ENCODE measurements at regions not wholly inside any gene's neighbourhood (a gene's known extent, or its start where the extent isn't known, plus 50 kb on each side); places are given as distances from the start of the nearest gene placed in this dataset.

DNA sequence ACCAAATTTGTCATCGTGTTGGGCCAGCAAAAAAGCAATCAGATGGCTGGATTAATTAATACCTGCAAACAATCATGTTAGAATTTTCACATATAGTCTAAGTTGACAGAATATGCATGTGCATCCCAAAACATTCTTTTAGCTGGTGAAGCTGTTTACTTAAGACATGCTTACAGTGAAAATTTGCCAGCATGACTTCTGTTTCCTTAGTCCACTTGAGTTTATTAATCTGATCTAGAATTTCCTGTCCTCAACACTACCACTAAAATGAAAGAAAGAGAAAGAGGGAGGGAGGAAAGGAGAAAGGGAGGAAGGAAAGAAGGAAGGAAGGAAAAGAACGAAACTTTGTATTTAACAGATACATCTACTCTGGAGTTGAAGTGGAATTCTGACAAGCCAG, 2109.9 kb upstream of the PIK3C3 start:
- POLR2A ChIA-PET, result no interaction called here
- no peak overlapping the region for H3K27ac ChIP-seq (ENCODE audit: low read depth, low read length, poor library complexity, severe bottlenecking)
- no peaks in the 10 kb centered on the region for H3K4me1 ChIP-seq (ENCODE audit: insufficient read depth, low read length, poor library complexity, severe bottlenecking)
- BruUV-seq (replicated peaks), result no TSS peak
- no peaks in the 10 kb centered on the region for H3K36me3 ChIP-seq (ENCODE audit: insufficient read depth, low read length)
- TF ChIP-seq, protein P1, sequence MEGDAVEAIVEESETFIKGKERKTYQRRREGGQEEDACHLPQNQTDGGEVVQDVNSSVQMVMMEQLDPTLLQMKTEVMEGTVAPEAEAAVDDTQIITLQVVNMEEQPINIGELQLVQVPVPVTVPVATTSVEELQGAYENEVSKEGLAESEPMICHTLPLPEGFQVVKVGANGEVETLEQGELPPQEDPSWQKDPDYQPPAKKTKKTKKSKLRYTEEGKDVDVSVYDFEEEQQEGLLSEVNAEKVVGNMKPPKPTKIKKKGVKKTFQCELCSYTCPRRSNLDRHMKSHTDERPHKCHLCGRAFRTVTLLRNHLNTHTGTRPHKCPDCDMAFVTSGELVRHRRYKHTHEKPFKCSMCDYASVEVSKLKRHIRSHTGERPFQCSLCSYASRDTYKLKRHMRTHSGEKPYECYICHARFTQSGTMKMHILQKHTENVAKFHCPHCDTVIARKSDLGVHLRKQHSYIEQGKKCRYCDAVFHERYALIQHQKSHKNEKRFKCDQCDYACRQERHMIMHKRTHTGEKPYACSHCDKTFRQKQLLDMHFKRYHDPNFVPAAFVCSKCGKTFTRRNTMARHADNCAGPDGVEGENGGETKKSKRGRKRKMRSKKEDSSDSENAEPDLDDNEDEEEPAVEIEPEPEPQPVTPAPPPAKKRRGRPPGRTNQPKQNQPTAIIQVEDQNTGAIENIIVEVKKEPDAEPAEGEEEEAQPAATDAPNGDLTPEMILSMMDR (conservative IDR thresholded peaks at IDR 0.05; ENCODE audit: low read length), result no peak
- no peak for TF ChIP-seq EZH2phosphoT487 (IDR thresholded peaks at IDR 0.05; ENCODE audit: borderline replicate concordance, low read depth, low read length)
- CTCF ChIA-PET (ENCODE audit: unreplicated experiment), result no interaction called here
- no peak for DNase-seq (ENCODE audit: low spot score)
- H3K9me2 ChIP-seq (ENCODE audit: insufficient read depth, low read length), result no peaks in the 10 kb centered on the region
- no peaks in the 10 kb centered on the region for H3K9me3 ChIP-seq (ENCODE audit: low read length)
- intact Hi-C loops (cut with micrococcal nuclease; ENCODE audit: unreplicated experiment), result no loop called here
- H4K20me1 ChIP-seq (ENCODE audit: insufficient read depth, low read length), result no peaks in the 10 kb centered on the region
- H3K79me2 ChIP-seq (ENCODE audit: insufficient read depth, low read depth, low read length), result no peaks in the 10 kb centered on the region
- no peak overlapping the region for H3K4me2 ChIP-seq (ENCODE audit: low read length)
- H2AFZ ChIP-seq (ENCODE audit: low read length), result no peak overlapping the region
- H3K4me3 ChIP-seq (ENCODE audit: low read depth, low read length, poor library complexity, severe bottlenecking), result no peak overlapping the region

DNA sequence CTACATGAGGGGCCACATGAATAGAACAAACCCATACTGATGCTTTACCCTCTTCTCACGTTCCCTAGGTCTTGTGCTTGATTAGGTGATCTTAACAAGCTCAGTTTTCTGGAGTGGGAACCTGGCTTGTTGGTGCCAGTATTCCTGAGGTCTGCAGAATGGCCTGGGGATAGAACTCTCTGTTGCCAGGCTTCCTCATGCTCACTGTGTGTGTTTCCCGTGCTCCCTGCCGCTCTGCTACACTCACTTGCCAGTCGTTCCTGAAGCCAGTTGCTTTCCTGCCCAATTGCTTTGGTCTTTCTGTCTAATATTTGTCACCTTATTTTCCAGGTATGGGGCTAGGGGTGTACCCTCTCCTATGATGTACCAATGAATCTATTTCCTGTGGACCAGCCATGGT, 2111.5 kb upstream of the PIK3C3 start:
- no peak for DNase-seq (ENCODE audit: low spot score)
- no peak for TF ChIP-seq EZH2phosphoT487 (IDR thresholded peaks at IDR 0.05; ENCODE audit: borderline replicate concordance, low read depth, low read length)
- TF ChIP-seq, protein P1 (conservative IDR thresholded peaks at IDR 0.05; ENCODE audit: low read length), result no peak
- no peaks in the 10 kb centered on the region for H4K20me1 ChIP-seq (ENCODE audit: insufficient read depth, low read length)
- no peaks in the 10 kb centered on the region for H3K36me3 ChIP-seq (ENCODE audit: insufficient read depth, low read length)
- ChIA-PET CTCF (ENCODE audit: unreplicated experiment) (no interaction called here), POLR2A (no interaction called here)
- BruUV-seq (replicated peaks), result no TSS peak
- H3K4me3 ChIP-seq (ENCODE audit: low read depth, low read length, poor library complexity, severe bottlenecking), result no peak overlapping the region
- intact Hi-C loops (cut with micrococcal nuclease; ENCODE audit: unreplicated experiment), result no loop called here
- H3K27ac ChIP-seq (ENCODE audit: low read depth, low read length, poor library complexity, severe bottlenecking), result no peak overlapping the region
- no peaks in the 10 kb centered on the region for H3K79me2 ChIP-seq (ENCODE audit: insufficient read depth, low read depth, low read length)
- no peak overlapping the region for H3K4me2 ChIP-seq (ENCODE audit: low read length)
- H3K9me3 ChIP-seq (ENCODE audit: low read length), result no peaks in the 10 kb centered on the region
- no peaks in the 10 kb centered on the region for H3K4me1 ChIP-seq (ENCODE audit: insufficient read depth, low read length, poor library complexity, severe bottlenecking)
- no peak overlapping the region for H2AFZ ChIP-seq (ENCODE audit: low read length)
- H3K9me2 ChIP-seq (ENCODE audit: insufficient read depth, low read length), result no peaks in the 10 kb centered on the region

DNA sequence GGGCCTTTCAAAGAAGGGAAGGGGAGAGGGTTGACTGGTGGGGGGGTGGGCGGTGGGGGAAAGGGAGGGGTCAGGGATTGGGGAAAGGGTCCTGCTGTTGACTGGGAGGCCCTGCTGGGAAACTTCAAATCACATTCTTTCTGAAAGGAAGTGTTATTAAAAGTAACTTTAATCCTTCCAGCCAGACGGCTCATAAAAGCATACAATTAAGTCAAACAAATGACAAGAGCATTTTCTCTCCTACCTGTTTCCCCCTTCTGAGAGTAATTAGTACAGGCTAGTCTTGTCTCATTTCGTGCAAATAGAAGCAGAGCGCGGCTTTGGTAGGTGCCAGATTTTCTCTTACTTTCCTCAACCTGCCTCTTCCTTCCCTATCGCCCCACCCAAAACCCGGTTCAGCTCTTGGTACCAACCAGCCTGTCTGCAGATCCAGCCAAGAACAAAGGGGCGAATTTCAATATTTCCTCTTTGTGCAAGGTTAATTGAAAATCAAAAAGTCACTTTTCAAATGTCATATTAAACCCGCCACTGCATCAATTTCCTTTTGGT, 2112.6 kb upstream of the PIK3C3 start:
- Histone ChIP-seq H3K4me2 (ENCODE audit: low read length) (no peak overlapping the region), H3K79me2 (ENCODE audit: insufficient read depth, low read depth, low read length) (no peaks in the 10 kb centered on the region), H3K4me3 (ENCODE audit: low read depth, low read length, poor library complexity, severe bottlenecking) (no peak overlapping the region), H3K27ac (ENCODE audit: low read depth, low read length, poor library complexity, severe bottlenecking) (no peak overlapping the region), H3K9me2 (ENCODE audit: insufficient read depth, low read length) (no peaks in the 10 kb centered on the region), H3K4me1 (ENCODE audit: insufficient read depth, low read length, poor library complexity, severe bottlenecking) (no peaks in the 10 kb centered on the region), H2AFZ (ENCODE audit: low read length) (no peak overlapping the region), H3K9me3 (ENCODE audit: low read length) (no peaks in the 10 kb centered on the region), H4K20me1 (ENCODE audit: insufficient read depth, low read length) (no peaks in the 10 kb centered on the region), H3K36me3 (ENCODE audit: insufficient read depth, low read length) (no peaks in the 10 kb centered on the region)
- TF ChIP-seq, protein P1 (conservative IDR thresholded peaks at IDR 0.05; ENCODE audit: low read length), result no peak
- TF ChIP-seq EZH2phosphoT487 (IDR thresholded peaks at IDR 0.05; ENCODE audit: borderline replicate concordance, low read depth, low read length), result no peak
- no peak for DNase-seq (ENCODE audit: low spot score)
- CTCF ChIA-PET (ENCODE audit: unreplicated experiment), result no interaction called here
- intact Hi-C loops (cut with micrococcal nuclease; ENCODE audit: unreplicated experiment), result no loop called here
- BruUV-seq (replicated peaks), result no TSS peak
- POLR2A ChIA-PET, result no interaction called here
